ENCODE measurements at regions not wholly inside any gene's neighbourhood (a gene's known extent, or its start where the extent isn't known, plus 50 kb on each side); places are given as distances from the start of the nearest gene placed in this dataset.
"Not testable (repeated sequence)": the region's sequence is repeated elsewhere in the genome, so short reads cannot be mapped to it uniquely, and the experiment has no call there.

DNA sequence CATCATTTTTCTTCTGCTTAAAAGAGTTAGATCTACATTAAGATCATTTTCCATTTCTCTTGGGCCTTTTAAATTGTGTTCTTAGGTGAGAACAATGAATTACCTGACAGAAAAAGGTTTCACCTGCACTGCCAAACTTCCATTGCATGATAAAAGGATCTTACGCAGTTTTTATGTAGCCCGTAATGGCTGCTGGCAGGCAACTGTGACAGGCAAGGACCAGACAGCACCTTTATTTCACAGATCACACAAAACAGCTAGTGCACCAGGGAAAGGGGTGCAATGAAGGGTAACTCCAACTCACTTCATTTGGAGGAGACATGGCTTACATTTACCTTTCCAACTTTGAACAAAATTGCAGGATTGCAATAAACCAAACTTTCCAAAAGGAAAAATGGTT lies 159.8 kb downstream of the SLITRK1 start:
- DNase-seq: no peak

DNA sequence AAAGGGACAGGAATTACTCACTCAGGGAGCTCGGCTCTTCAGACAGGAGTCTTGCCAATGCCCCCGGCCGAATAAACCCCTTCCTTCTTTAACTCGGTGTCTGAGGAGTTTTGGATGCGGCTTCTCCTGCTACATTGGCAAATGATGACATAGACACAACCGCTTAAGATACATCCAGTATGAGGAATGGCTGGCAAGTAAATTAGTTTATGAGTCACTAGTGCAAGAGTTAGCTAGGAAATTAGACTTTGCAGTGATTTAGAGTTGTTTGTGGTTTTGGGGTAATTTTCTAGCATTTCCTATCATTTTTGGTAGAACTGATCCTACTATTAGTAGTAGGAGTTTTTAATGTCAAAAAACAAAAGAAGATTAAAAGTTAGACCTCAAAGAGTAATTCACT lies 166.2 kb downstream of the SLITRK1 start:
- no peak for DNase-seq

DNA sequence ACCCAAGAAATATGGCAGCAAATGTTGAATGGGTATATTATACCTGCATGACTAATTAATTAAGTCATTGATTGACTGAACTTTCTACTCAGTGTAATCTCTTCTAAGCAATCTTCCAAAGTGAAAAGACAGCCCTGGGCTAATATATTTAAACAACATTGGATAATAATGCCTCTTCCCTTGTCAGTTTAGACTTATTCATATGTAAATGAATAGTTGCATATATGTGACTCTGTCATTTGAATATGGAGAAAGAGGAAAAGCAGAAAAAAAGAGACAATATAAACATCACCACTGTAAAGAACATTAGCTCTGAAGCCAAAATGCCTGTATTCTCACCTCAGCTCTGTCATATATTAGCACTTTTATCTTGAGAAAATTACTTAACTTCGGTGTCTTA lies 168.0 kb downstream of the SLITRK1 start:
- DNase-seq: no peak

DNA sequence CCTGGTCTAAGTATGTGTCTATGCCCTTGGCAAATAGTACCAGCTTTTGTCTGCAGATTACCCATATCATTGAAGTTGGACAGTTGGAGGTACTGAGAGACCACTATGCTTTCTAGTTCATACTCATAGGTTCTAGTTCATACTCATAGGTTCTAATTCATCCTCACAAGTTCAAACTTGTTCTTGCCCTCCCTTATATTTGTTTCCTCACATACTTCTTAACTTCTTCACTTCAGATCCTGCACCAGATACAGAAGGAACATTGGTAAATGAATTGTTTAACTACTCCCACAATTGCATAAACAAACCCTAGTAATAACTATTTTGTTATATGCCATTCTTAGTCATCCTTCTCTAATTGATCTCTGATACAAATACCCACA lies 172.2 kb downstream of the SLITRK1 start:
- DNase-seq: no peak

DNA sequence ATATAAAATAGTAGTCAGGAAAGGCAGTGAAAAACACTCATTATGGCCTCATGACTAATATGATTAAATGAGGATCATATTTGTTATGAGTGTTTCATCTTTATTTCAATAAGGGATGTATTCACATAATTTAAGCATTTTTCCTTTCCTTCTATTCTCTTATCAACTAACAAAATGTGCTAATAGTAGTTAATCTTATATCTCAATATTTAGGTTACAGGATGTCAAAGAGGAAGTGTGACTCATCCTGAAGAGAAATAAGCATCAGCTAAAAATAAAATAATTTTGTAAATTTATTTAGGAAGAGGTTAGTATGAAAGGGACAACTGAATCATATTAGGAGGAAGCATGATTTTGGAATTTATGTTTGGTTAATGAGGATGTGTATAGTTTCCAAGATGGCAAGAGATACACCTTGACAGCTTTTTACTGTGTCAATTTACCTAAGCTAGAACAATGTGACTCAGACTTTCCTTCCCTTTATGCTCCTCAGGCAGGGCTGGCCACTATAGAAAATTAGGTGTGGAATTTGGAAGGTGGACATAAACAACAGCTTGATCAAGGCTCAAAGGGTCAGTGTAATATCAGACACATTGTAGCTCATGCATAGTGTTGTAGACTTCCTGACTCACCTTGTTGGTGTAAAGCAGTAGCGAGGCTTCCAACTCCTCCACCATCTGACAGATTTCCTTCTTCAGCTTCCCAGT lies 172.7 kb downstream of the SLITRK1 start:
- DNase-seq: no peak

DNA sequence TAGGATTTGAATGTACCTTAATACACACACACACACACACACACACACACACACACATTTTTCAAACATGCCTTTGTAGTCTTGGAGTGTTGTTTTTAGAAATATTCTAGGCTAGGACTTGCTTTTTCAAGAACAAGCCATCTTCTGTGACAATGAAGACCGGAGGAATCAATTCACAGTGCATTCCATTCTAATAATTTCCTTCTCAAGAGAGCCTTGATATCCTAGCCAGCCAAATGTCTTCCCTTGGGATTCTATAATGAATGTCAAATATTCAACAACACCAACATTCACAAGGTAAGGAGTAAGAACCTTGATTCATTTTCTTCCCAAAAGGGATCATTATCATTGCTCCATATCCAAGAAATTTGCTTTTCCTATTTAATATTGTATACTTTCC lies 180.3 kb downstream of the SLITRK1 start:
- DNase-seq: no peak

DNA sequence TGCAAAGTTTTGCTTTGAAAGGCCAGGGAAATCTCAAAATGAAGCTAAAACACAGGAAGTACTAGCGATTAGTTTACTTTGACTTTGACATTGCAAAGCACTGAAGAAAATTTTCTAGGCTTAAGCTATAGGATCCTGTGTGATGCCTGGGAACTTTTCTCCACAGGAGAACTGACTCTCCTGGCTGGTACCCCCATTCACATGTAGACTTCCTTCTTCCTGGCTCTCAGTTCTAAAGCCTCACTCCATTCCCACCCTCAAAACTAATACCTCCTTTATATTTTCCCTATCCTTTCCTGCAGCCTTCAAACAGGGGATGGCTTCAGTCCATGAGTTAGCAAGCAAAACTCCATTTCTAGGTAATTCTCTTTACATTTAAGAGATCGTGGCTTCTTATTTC lies 189.5 kb downstream of the SLITRK1 start:
- no peak for DNase-seq

DNA sequence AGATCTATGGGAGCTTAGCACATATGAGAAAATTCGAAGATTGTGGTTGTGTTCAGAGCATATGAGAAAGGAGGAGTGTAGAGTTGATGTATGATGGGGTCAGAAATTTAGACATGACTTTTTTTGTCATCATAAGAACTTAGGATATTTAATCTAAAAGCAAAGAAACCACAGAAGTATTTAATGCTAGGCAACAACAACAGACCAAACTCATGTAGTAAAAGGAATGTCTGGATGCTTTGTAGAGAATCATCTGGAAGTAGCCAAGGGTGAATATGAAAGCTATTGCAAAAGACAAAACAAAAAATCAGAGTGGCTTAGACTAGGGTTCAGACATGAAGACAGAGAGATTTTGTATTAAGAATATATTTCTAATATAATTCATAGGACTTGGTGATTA lies 190.3 kb downstream of the SLITRK1 start:
- no peak for DNase-seq

DNA sequence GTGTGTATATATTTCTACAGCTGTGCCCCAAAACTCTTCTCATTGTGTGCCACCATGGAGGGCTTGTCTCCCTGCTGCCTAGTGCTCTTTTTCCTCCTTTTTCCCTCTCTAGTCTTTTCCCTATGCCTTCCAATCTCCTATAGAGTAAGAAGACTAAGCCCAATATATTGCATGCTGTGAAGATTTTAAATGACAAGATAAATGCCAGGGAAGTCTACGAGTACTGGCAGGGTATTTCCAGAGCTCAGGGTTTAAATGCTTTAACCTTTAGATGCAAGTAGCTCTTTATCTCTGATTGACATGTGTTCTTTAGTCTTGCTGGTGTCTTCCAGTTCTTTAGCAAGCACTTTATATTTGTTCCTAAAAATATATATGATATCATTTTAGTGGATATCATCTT lies 200.7 kb downstream of the SLITRK1 start:
- no peak for DNase-seq

DNA sequence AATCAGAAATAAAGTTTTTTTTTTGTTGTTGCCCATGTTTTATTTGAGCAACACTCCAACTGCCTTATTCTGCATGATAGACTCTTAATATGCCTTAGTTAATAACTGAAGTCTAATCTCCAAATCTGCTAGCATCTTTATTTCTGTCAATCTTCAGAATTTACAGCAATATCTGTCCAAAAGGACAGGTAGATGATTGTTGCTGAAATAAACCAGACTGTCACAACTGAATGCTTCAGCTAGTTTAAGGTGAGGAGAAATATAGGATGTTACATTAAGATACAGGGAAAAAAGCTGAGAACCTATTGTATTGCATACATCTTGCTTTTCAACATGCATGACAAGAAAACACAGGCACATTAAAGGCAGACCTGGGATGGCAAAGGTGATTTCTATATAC lies 204.3 kb downstream of the SLITRK1 start:
- DNase-seq: no peak

DNA sequence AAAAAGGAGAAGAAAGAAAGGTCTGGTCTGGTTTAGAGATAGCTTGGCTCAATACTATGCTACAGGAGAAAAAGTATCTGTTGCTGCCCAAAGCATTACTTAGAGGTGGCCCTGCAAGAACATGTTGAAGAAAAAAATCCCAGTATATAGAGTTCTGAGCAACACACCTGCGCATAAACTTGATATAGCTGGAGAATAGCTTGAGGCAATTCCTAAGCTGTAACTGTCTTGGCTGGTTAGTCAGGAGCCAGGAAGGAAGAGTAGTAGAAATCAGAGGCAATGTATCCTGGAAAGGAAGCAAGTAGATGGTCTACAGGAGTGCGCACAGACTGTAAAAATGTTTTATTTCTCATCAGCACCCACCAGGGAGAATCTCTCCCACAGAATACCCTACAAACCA lies 209.7 kb downstream of the SLITRK1 start:
- DNase-seq: no peak

DNA sequence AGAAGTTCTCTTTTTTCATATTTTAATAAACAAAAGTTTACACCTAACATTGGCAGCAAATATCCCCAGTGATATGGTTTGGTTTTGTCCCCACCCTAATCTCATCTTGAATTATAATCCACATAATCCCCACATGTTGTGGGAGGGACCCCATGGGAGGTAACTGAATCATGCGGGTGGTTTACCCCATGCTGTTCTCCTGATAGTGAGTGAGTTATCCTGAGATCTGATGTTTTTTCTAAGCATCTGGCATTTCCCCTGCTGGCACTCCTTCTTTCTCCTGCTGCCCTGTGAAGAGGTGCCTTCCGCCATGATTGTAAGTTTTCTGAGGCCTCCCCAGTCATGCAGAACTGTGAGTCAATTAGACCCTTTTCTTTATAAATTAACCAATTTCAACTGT lies 214.7 kb downstream of the SLITRK1 start:
- DNase-seq: no peak

DNA sequence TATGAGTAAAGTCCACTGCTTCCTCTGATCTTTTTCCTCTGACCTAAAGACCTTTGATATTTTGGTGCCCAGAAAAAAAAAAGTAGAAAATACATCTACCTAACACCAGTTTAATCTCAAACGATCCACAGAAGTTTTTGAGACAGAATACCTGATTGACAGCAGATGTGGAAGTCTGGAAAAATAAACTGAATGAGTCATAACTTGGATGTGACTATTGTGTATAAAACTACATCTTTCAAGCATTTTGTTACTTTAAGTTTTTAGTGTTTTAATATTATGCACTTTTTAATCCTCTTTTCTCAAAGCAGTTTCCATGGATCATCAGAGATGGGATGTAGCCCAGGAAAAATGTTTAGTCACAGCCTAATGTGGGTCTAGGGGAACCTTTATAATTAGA lies 216.1 kb downstream of the SLITRK1 start:
- no peak for DNase-seq

DNA sequence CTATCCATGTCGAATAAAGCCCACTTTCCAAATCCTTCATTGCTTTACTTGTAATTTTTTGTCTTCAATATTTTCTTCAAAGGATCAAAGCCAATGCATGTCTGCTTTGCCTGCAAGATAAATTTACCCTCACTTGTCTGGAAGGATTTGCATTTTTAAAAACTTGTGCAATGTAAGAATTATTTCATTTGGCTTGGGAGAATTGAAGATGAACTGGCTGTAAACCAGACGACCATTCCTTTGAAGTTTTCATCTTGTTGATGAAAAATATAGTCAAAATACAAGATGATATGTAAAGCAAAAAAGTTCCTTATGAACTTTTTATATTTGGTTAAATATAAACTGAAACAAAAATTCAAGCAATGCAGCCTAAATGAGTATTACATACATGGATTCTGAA lies 225.0 kb downstream of the SLITRK1 start:
- DNase-seq: no peak

DNA sequence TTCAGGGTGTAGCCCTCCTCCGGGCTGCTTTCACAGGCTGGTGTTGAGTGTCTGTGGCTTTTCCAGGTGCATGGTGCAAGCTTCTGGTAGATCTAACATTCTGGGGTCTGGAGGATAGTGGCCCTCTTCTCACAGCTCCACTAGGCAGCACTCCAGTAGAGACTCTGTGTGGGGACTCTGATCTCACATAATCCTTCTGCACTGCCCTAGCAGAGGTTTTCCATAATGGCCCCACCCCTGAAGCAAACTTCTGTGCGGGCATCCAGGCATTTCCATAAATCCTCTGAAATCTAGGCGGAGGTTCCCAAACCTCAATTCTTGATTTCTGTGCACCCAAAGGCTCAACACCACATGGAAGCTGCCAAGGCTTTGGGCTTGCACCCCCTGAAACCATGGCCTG lies 239.7 kb downstream of the SLITRK1 start:
- not testable (repeated sequence) for DNase-seq

DNA sequence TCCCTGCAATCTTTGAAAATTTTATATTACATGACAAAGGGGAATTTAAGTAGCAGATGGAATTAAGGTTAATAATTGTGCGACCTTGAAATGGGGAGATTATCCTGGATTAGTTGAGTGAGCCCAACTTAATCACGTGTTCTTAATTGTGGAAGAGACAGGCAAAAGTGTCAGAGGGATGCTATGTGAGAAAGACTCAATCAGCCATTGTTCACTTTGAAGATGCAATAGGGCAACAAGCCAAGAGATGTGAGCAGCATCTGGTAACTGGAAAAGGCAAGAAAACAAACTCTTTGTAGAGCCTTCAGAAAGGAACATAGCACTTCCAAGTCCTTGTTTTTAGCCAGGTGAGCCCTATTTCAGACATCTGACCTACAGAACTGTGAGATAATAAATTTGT lies 247.7 kb downstream of the SLITRK1 start:
- no peak for DNase-seq

DNA sequence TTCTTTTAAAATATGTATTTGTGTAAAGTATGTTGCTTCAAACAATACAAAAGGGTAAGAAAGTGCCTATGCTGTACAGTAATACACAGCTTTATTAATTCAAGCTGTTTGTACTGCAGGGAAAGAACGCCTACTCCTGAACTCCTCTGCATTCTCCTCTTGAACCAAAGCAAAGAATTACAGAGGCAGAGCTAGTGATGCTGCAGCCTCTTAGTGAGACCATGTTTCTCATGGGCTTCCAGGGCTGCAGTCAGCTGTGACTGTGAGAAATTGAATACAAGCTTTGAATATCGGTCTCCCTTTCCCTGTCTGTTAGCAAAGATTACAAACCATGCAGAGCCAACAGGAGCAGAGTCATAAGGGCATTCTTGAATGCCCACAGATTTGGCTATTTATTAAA lies 248.5 kb downstream of the SLITRK1 start:
- no peak for DNase-seq

DNA sequence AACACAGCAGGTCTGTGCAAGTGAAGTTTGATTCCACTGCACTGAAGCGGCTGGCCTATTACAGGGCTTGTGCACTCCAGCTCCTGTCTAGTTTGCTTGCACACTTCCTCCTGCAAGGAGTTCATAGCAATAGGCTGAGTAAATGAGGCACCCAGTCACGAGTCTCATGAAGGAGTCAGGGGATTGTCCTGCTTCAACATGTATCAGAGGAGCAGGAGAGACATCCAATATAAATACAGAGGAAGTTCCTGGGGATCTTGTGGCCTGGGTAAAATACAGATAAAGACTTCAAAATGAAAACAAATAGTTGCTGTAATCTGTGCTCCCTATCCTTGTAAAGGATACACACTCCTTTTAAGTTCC lies 259.9 kb downstream of the SLITRK1 start:
- DNase-seq: no peak

DNA sequence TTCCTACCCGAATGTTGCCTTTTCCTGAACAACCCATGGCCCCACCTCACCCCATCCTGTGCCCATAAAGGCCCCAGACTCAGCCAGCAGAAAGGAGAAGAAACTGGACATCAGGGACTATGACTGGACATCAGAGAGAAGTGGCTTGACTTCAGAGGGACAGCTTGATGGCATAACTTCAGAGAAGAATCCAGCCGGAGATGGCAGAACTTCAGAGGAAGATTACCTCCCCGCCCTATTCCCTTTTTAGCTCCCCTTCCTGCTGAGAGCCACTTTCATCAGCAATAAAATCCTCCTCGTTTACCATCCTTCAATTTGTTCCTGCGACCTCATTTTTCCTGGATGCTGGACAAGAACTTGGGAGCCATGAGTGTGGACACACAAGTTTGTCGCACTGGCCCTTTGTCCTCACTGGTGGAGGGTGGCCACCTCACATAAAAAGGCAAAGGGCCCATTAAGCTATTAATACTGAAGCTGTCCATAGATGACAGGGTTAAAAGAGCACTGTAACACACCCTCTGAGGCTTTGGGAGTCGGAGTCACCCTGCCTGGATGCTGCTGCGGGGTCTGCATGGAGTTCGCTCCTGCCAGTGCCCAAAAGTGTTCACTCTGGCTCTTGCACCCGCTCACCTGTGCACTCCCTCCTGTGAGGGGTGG lies 260.4 kb downstream of the SLITRK1 start:
- DNase-seq: no peak

DNA sequence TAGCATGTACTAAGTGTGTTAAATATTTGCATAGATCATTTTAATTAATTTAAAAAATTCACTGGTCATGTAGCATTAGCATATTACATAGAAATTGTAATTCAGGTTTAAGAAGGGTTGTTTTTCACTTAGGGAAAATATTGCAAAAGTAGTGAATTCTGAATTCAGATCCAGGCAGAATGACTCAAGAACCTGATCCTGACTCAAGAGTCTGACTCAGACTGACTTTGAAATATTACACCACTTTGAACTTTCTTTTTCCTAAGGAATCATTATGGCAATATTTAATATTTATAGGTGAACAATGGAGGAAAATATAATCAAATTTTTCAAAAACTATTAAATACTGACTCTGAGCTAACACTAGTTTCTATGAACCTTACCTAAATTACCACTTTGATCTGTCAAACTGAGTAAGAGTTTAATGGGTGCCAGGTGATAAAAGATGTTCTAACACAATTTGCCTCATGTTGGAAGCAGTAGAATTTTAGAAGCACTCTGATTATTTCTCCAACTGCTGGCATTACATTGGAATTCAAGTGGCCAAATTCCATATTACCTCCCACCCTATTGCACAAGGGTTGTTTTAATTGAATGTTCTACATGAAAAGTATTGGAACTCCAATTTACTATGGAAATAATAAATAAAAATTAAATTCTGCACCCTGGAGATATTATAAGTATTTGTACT lies 261.6 kb downstream of the SLITRK1 start:
- DNase-seq: no peak

DNA sequence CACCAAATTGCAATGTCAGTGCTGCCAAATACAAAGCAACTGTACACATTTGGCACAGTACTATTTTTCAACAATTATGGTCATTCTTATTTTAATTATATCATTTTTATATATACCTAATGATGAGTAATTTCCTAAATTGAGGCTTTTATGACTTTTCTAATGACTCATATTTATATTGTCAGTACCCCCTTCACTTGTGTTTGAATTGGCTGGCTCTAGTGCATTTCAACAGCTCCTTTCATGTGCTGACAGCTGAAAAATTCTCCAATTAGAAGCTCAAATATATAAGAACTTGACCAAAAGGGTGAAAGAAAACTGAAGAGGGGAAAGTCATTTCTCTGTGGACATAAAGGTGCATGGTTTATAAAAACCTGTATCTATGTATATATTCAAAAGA lies 263.3 kb downstream of the SLITRK1 start:
- DNase-seq: no peak

DNA sequence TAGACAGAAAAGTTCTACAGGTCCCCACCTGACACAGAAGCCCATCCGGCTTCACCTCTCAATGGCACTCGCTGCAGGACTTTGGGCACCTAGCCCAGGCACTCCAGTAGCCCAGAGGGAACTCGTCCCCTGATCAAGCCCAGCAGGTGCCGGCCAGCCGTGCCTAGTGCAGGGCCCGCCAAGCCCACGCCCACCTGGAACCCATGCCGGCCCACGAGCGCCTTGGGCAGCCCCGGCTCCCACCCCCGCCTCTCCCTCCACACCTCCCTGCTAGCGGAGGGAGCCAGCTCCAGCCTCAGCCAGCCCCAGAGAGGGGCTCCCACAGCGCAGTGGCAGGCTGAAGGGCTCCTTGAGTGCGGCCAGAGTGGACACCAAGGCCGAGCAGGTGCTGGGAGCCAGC lies 268.8 kb downstream of the SLITRK1 start:
- no peak for DNase-seq

DNA sequence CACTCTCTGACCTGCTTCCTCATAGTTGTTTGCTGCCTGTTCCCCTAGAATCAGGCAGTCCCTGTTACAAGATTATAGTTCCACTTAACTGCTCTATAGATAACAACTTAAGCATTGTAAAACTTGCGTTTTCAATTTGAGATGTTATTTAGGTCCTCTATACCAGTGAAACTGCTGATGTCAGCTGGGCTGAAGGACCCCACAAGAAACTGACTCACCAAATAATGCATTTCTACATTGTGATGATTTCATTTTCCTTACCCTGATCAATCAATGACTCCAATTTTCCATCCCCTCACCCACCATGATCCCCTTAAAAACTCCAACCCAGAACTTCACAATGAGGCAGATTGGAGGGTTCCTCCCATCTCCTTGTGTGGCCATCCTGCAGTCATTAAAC lies 280.7 kb downstream of the SLITRK1 start:
- DNase-seq: no peak

DNA sequence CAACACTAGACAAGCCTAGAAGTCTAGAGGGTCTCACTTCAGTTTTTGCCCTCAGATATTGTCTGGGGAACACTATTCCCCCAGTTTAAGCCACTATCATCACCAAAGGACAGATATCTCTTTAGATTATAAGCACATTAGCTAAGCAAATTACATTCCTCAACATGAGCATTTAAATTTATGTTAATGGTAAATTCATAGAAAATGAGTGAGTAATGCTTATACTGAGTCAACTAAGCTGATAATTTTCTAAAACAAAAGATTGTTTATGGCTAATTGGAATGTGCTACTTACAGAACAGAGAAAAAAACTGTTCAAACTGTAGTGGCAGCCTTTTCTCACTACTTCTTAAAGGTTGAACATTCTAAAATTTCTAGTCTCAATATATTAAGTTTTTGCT lies 290.2 kb downstream of the SLITRK1 start:
- no peak for DNase-seq

DNA sequence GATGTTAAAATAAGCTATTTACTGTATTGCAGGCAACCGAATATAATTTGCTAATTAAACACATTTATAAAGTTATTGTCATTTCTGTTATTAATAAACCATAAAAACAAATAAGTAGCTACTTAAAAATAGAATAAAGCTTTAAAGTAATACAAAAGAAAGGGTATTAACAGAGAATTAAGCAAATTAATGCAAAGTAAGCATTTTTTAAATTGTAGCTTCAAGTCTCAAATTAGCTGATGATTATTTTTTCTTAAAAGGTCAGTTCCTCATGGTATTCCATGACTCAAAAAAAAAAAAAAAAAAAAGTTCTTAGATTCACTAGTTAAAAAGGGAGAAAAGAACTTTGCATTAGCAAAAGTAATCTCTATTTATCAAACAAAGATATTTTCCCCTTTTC lies 292.5 kb downstream of the SLITRK1 start:
- DNase-seq: no peak

All from activated gamma-delta T cell treated with Interleukin-2 at 50 U/mL for 16 hours (primary cell).